ENCODE measurements at regions not wholly inside any gene's neighbourhood (a gene's known extent, or its start where the extent isn't known, plus 50 kb on each side); places are given as distances from the start of the nearest gene placed in this dataset.
A peak's percentile ranks its signal among the peaks of the same experiment; 100 is the strongest.

GRCh38 chr13:107170270-107170931 is 602.5 kb upstream of the ARGLU1 start:
- Histone ChIP-seq H3K36me3 (ENCODE audit: insufficient read depth, low read length) (no peaks in the 10 kb centered on the region), H3K27ac (no peak overlapping the region), H3K9ac (ENCODE audit: insufficient read length) (no peak overlapping the region), H3K4me3 (no peak overlapping the region), H3K9me3 (ENCODE audit: low read depth, low read length) (no peaks in the 10 kb centered on the region)
- no peak for DNase-seq (ENCODE audit: low read depth, low spot score)
- TF ChIP-seq POLR2AphosphoS5 (IDR thresholded peaks at IDR 0.05; ENCODE audit: borderline replicate concordance, low read depth, low read length) = no peak
- TF ChIP-seq EZH2 (IDR thresholded peaks at IDR 0.05) = no peak
- no peak for TF ChIP-seq FOXP2 (optimal IDR thresholded peaks at IDR 0.05; ENCODE audit: control extremely low read depth, extremely low read length, insufficient read depth)

GRCh38 chr13:107157271-107157670 is 589.3 kb upstream of the ARGLU1 start:
- H3K27ac ChIP-seq = peak overlapping the region; percentile 84
- peak overlapping the region; percentile 24; the same call in 1 of the 2 replicates for H3K4me3 ChIP-seq
- no peaks in the 10 kb centered on the region for H3K36me3 ChIP-seq (ENCODE audit: insufficient read depth, low read length)
- peak; percentile 51 for DNase-seq (ENCODE audit: low read depth, low spot score)
- no peaks in the 10 kb centered on the region for H3K9me3 ChIP-seq (ENCODE audit: low read depth, low read length)
- H3K9ac ChIP-seq (ENCODE audit: insufficient read length) = no peak overlapping the region
- TF ChIP-seq POLR2AphosphoS5 (IDR thresholded peaks at IDR 0.05; ENCODE audit: borderline replicate concordance, low read depth, low read length) (no peak), FOXP2 (optimal IDR thresholded peaks at IDR 0.05; ENCODE audit: control extremely low read depth, extremely low read length, insufficient read depth) (no peak), EZH2 (IDR thresholded peaks at IDR 0.05) (no peak)

- TF ChIP-seq POLR2AphosphoS5 (IDR thresholded peaks at IDR 0.05; ENCODE audit: borderline replicate concordance, low read depth, low read length) (no peak), FOXP2 (optimal IDR thresholded peaks at IDR 0.05; ENCODE audit: control extremely low read depth, extremely low read length, insufficient read depth) (no peak), EZH2 (IDR thresholded peaks at IDR 0.05) (no peak)
- DNase-seq (ENCODE audit: low read depth, low spot score) = no peak
Observed at GRCh38 chr13:107144432-107144831, 576.5 kb upstream of the ARGLU1 start.

GRCh38 chr13:107141767-107142166 is 573.8 kb upstream of the ARGLU1 start:
- DNase-seq (ENCODE audit: low read depth, low spot score) = no peak
- no peak overlapping the region for H3K9ac ChIP-seq (ENCODE audit: insufficient read length)
- TF ChIP-seq FOXP2 (optimal IDR thresholded peaks at IDR 0.05; ENCODE audit: control extremely low read depth, extremely low read length, insufficient read depth) = no peak
- TF ChIP-seq EZH2 (IDR thresholded peaks at IDR 0.05) = no peak
- TF ChIP-seq POLR2AphosphoS5 (IDR thresholded peaks at IDR 0.05; ENCODE audit: borderline replicate concordance, low read depth, low read length) = no peak
- no peaks in the 10 kb centered on the region for H3K9me3 ChIP-seq (ENCODE audit: low read depth, low read length)
- H3K4me3 ChIP-seq = no peak overlapping the region
- no peaks in the 10 kb centered on the region for H3K36me3 ChIP-seq (ENCODE audit: insufficient read depth, low read length)
- H3K27ac ChIP-seq = no peak overlapping the region

More at GRCh38 chr13:107144432-107144831, 576.5 kb upstream of the ARGLU1 start:
- Histone ChIP-seq H3K9ac (ENCODE audit: insufficient read length) (no peak overlapping the region), H3K36me3 (ENCODE audit: insufficient read depth, low read length) (no peaks in the 10 kb centered on the region), H3K9me3 (ENCODE audit: low read depth, low read length) (no peaks in the 10 kb centered on the region), H3K27ac (no peak overlapping the region), H3K4me3 (no peak overlapping the region)

- DNase-seq (ENCODE audit: low read depth, low spot score) = no peak
- Histone ChIP-seq H3K9ac (ENCODE audit: insufficient read length) (no peak overlapping the region), H3K27ac (no peak overlapping the region), H3K9me3 (ENCODE audit: low read depth, low read length) (no peaks in the 10 kb centered on the region), H3K4me3 (no peak overlapping the region), H3K36me3 (ENCODE audit: insufficient read depth, low read length) (no peaks in the 10 kb centered on the region)
- TF ChIP-seq POLR2AphosphoS5 (IDR thresholded peaks at IDR 0.05; ENCODE audit: borderline replicate concordance, low read depth, low read length) = no peak
- TF ChIP-seq FOXP2 (optimal IDR thresholded peaks at IDR 0.05; ENCODE audit: control extremely low read depth, extremely low read length, insufficient read depth) = no peak
- TF ChIP-seq EZH2 (IDR thresholded peaks at IDR 0.05) = no peak
Observed at GRCh38 chr13:107139006-107139405, 571.1 kb upstream of the ARGLU1 start.

- no peak overlapping the region for H3K9ac ChIP-seq (ENCODE audit: insufficient read length)
- no peak overlapping the region for H3K4me3 ChIP-seq
- DNase-seq (ENCODE audit: low read depth, low spot score) = no peak
- H3K36me3 ChIP-seq (ENCODE audit: insufficient read depth, low read length) = no peaks in the 10 kb centered on the region
- TF ChIP-seq EZH2 (IDR thresholded peaks at IDR 0.05) (no peak), FOXP2 (optimal IDR thresholded peaks at IDR 0.05; ENCODE audit: control extremely low read depth, extremely low read length, insufficient read depth) (no peak), POLR2AphosphoS5 (IDR thresholded peaks at IDR 0.05; ENCODE audit: borderline replicate concordance, low read depth, low read length) (no peak)
- no peaks in the 10 kb centered on the region for H3K9me3 ChIP-seq (ENCODE audit: low read depth, low read length)
- no peak overlapping the region for H3K27ac ChIP-seq
Observed at GRCh38 chr13:107138486-107138885, 570.5 kb upstream of the ARGLU1 start.

GRCh38 chr13:107133950-107134349 is 566.0 kb upstream of the ARGLU1 start:
- Histone ChIP-seq H3K9ac (ENCODE audit: insufficient read length) (no peak overlapping the region), H3K4me3 (no peak overlapping the region), H3K27ac (no peak overlapping the region), H3K9me3 (ENCODE audit: low read depth, low read length) (no peaks in the 10 kb centered on the region), H3K36me3 (ENCODE audit: insufficient read depth, low read length) (no peaks in the 10 kb centered on the region)
- no peak for DNase-seq (ENCODE audit: low read depth, low spot score)
- no peak for TF ChIP-seq POLR2AphosphoS5 (IDR thresholded peaks at IDR 0.05; ENCODE audit: borderline replicate concordance, low read depth, low read length)
- no peak for TF ChIP-seq EZH2 (IDR thresholded peaks at IDR 0.05)
- no peak for TF ChIP-seq FOXP2 (optimal IDR thresholded peaks at IDR 0.05; ENCODE audit: control extremely low read depth, extremely low read length, insufficient read depth)

- TF ChIP-seq POLR2AphosphoS5 (IDR thresholded peaks at IDR 0.05; ENCODE audit: borderline replicate concordance, low read depth, low read length) = no peak
- Histone ChIP-seq H3K4me3 (no peak overlapping the region), H3K9me3 (ENCODE audit: low read depth, low read length) (no peaks in the 10 kb centered on the region), H3K27ac (no peak overlapping the region), H3K36me3 (ENCODE audit: insufficient read depth, low read length) (no peaks in the 10 kb centered on the region), H3K9ac (ENCODE audit: insufficient read length) (no peak overlapping the region)
- no peak for DNase-seq (ENCODE audit: low read depth, low spot score)
Observed at GRCh38 chr13:107130566-107130965, 562.6 kb upstream of the ARGLU1 start.

- no peak for DNase-seq (ENCODE audit: low read depth, low spot score)
Observed at GRCh38 chr13:107124730-107125129, 556.8 kb upstream of the ARGLU1 start.

More at GRCh38 chr13:107124730-107125129, 556.8 kb upstream of the ARGLU1 start:
- TF ChIP-seq FOXP2 (optimal IDR thresholded peaks at IDR 0.05; ENCODE audit: control extremely low read depth, extremely low read length, insufficient read depth) = no peak
- TF ChIP-seq POLR2AphosphoS5 (IDR thresholded peaks at IDR 0.05; ENCODE audit: borderline replicate concordance, low read depth, low read length) = no peak
- no peak for TF ChIP-seq EZH2 (IDR thresholded peaks at IDR 0.05)
- H3K4me3 ChIP-seq = no peak overlapping the region
- no peak overlapping the region for H3K27ac ChIP-seq
- H3K36me3 ChIP-seq (ENCODE audit: insufficient read depth, low read length) = no peaks in the 10 kb centered on the region
- H3K9ac ChIP-seq (ENCODE audit: insufficient read length) = no peak overlapping the region
- no peaks in the 10 kb centered on the region for H3K9me3 ChIP-seq (ENCODE audit: low read depth, low read length)

All from SK-N-MC (cell line).